Right lobe of liver (tissue), 6 donors: ENCODE measurements at regions not wholly inside any gene's neighbourhood (a gene's known extent, or its start where the extent isn't known, plus 50 kb on each side); places are given as distances from the start of the nearest gene placed in this dataset.

ENCODE experiments used
- ATAC-seq, 4 donors: fragments of 200-7000 bp; cut with Tn5 transposase; one replicate each; pipeline ENCODE4 v1.9.1; 2020; ENCODE audit warnings: mild to moderate bottlenecking in 4 of 4, moderate library complexity in 4 of 4
- DNase-seq, 3 donors: peaks; one replicate each; pipeline ENCODE4 v3.0.0-alpha.2; 2020
- H3K27ac ChIP-seq, 3 donors: fragments of 200-600 bp; one replicate each; pipeline ENCODE4 v1.8.0; 2022
- H3K27me3 ChIP-seq, 2 donors: fragments of 200-600 bp; one replicate each; pipeline ENCODE4 v1.8.0; 2022
- H3K36me3 ChIP-seq, 4 donors: fragments of 200-600 bp; sonication (generic) in 1 of 4; one replicate each; pipeline versions ENCODE4 v1.5.1 to v1.8.0; 2017 to 2022; ENCODE audit warnings: control low read depth in 1 of 4
- H3K4me1 ChIP-seq, 4 donors: fragments of 200-600 bp; sonication (generic) in 1 of 4; one replicate each; pipeline versions ENCODE4 v1.5.1 to v1.8.0; 2017 to 2022; ENCODE audit warnings: control low read depth in 1 of 4
- H3K4me3 ChIP-seq, 3 donors: fragments of 200-600 bp; one replicate each; pipeline ENCODE4 v1.8.0; 2022
- H3K9me3 ChIP-seq, 4 donors: fragments of 200-600 bp; sonication (generic) in 1 of 4; one replicate each; pipeline versions ENCODE4 v1.5.1 to v1.8.0; 2017 to 2022; ENCODE audit warnings: control low read depth in 1 of 4
- CTCF ChIP-seq, 4 donors: fragments of 200-600 bp in 3 of 4; fragments of 450-650 bp in 1 of 4; IDR thresholded peaks; one replicate each; pipeline versions ENCODE4 v1.5.1 to v1.8.0; 2016 to 2022; ENCODE audit warnings: antibody characterized with exemption in 4 of 4, mild to moderate bottlenecking in 2 of 4
- POLR2A ChIP-seq: fragments of 450-650 bp; IDR thresholded peaks from one replicate; pipeline ENCODE4 v1.6.1; 2017; ENCODE audit warnings: antibody characterized with exemption, mild to moderate bottlenecking
- WGBS: methylation state at CpG from one replicate; pipeline ENCODE4 v1.1.6; 2018; ENCODE audit warnings: low coverage, low lambda C conversion rate; ENCODE audit not compliant: insufficient coverage; ENCODE audit errors: missing lambda C conversion rate; 5-methylcytosine and 5-hydroxymethylcytosine counted together
- intact Hi-C, 2 donors: fragments of 100-400 bp; cut with DNase I; formaldehyde crosslinking; loops; one replicate each; pipeline versions ENCODE4 v1.11.2 to v1.14.1; 2022
- donor health status: DM: no; HTN: yes; CAD: no.
- donor health status: DM: no; HTN: no; CAD: no.
- donor health status: DM: no; HTN: no; CAD: no.
- donor health status: DM: no; HTN: yes; CAD: no.
- donor health status: DM: no; HTN: yes; CAD: no.

DNA sequence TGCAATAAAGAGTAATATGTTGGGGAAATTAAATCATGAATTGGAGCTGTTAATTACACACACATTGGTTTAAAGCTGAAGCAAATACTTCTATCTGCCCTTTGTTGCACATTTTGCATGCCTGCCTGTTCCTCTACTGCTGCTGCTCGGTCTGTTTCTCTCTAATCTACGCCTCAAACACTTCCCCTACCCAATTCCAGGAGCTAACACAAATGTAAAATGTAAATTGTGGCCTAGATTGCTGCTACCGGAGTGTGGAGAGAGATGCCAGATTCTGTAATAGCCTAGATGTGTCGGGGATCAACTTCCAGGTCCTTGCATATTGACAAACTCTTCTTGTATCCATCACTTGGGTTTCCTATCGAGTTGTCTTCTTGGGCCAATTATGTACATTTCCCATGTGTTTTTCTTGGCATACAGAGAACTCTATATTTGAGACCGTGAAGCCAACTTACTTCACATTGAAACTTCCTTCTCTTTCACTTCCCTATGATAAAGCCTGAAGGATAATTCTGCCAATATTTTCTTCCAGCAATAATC, 450.4 kb upstream of the NR2F2 start:
- no peaks in the 10 kb centered on the region for H3K27me3 ChIP-seq
- WGBS = 62% methylated on average over 6 of the region's 6 CpGs
- intact Hi-C loops = no loop called here
- no peaks in the 10 kb centered on the region for H3K4me1 ChIP-seq
- H3K27ac ChIP-seq = no peak overlapping the region
- ATAC-seq (no peak), DNase-seq (no peak)
- no peak overlapping the region for H3K4me3 ChIP-seq
- no peaks in the 10 kb centered on the region for H3K36me3 ChIP-seq
- H3K9me3 ChIP-seq = no peaks in the 10 kb centered on the region
- TF ChIP-seq CTCF (IDR thresholded peaks at IDR 0.05) = no peak
- TF ChIP-seq POLR2A = no peak

DNA sequence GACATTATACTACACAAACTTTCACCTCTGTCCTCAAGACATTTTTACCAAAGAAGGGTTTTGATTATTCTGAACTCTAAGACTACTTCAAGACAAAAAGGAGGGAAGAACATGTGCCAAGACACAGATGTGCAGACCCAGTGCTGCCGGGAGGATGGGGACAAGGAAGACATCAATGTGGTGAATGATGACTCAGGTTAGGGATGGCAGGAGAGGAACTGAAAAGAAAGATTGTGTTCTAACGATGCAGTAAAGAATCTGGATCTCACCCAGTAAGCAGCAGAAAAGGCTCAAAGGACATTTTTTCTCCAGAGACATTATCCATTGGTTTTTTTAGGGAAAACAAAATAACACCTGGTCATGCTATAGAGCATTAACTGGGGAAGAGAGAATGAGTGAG, 449.9 kb upstream of the NR2F2 start:
- intact Hi-C loops = no loop called here
- no peak overlapping the region for H3K27ac ChIP-seq
- ATAC-seq (no peak), DNase-seq (no peak)
- no peaks in the 10 kb centered on the region for H3K27me3 ChIP-seq
- no peaks in the 10 kb centered on the region for H3K36me3 ChIP-seq
- H3K9me3 ChIP-seq = no peaks in the 10 kb centered on the region
- WGBS = 55% methylated on average over 2 of the region's 2 CpGs
- H3K4me3 ChIP-seq = no peak overlapping the region
- no peak for TF ChIP-seq POLR2A
- no peak for TF ChIP-seq CTCF (IDR thresholded peaks at IDR 0.05)
- H3K4me1 ChIP-seq = no peaks in the 10 kb centered on the region

DNA sequence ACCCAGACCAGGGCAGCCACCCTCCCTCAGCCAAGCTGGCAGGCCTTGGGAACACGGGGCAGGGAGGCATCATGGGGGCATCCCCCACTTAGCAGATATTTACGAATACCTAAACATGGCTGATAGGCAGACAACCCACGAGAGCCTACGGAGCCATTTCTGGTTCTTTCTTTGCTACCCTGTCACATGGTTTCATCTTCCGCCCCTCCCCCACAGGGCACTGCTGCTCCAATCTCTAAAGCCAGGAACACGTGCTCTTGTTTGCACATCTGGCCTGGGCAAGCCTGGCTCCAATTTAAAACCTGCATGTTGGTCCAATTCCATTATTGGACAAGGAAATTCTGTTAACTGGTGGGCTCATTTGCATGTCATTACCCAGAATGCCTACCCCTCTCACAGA, 447.4 kb upstream of the NR2F2 start:
- Histone ChIP-seq H3K27ac (no peak overlapping the region), H3K9me3 (no peaks in the 10 kb centered on the region), H3K27me3 (no peaks in the 10 kb centered on the region), H3K36me3 (no peaks in the 10 kb centered on the region), H3K4me3 (no peak overlapping the region), H3K4me1 (no peaks in the 10 kb centered on the region)
- DNase-seq = no peak
- 76% methylated on average over 5 of the region's 6 CpGs for WGBS
- no peak for ATAC-seq
- intact Hi-C loops = no loop called here
- TF ChIP-seq POLR2A (no peak), CTCF (IDR thresholded peaks at IDR 0.05) (no peak)

- intact Hi-C loops = no loop called here
- H3K27ac ChIP-seq = no peak overlapping the region
- no peaks in the 10 kb centered on the region for H3K36me3 ChIP-seq
- no peaks in the 10 kb centered on the region for H3K4me1 ChIP-seq
- no peak for ATAC-seq
- no peaks in the 10 kb centered on the region for H3K9me3 ChIP-seq
- no peak overlapping the region for H3K4me3 ChIP-seq
- WGBS = 80% methylated on average over 1 of the region's 5 CpGs
- H3K27me3 ChIP-seq = no peaks in the 10 kb centered on the region
- TF ChIP-seq CTCF (IDR thresholded peaks at IDR 0.05) = no peak
- TF ChIP-seq POLR2A = no peak
- DNase-seq = no peak
These were observed 446.2 kb upstream of the NR2F2 start for GRCh38 chr15:95884276-95884675.
